ENCODE measurements at regions not wholly inside any gene's neighbourhood (a gene's known extent, or its start where the extent isn't known, plus 50 kb on each side); places are given as distances from the start of the nearest gene placed in this dataset.

DNA sequence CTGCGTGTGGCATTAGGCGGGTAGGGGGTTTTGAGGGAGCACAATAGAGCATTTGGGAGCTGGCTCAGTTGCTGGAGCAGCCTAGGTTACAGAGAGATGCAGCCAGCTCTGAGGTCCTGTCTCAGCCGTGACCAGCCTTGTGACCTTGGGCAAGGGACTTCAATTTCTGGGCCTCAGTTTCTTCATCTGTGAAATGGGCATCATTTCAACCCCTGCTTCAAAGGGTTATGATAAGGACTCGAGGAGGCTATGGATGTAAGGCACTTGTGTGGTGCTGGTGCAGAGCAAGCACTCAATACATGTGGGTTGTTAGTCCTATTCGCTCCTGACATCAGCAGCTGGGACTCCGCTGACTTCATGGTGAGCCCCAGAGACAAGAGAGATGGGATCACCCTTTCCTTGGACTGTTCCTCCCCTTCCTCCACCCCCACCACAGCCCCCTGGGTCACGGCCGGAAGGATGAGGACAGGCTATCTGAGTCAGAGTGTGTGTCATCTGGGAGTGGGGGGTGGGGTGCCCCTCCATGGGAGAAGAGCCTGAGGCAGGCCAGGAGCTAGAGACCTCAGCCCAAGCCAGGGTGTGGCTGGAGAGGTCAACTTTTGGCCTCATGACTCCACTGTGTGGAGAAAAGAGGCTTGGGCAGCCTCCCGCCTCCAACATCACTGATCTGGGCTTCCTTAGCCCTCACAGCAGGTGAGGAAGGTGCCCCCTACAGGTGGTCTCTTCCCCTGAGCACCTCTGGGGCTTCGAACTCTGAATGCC is 71.4 kb upstream of the ZBTB40 start:
- no peaks in the 10 kb centered on the region for H3K27me3 ChIP-seq (ENCODE audit: control insufficient read depth, insufficient read depth, low read length)
- no peak overlapping the region for H3K4me3 ChIP-seq (ENCODE audit: low read depth, low read length)
- H3K36me3 ChIP-seq (ENCODE audit: control insufficient read depth, insufficient read depth, low read length): no peaks in the 10 kb centered on the region
- no peak for DNase-seq (ENCODE audit: low read depth in 4 of 6, low spot score in 6 of 6)
- H3K27ac ChIP-seq (ENCODE audit: low read depth, low read length): no peak overlapping the region
- H3K4me1 ChIP-seq (ENCODE audit: control insufficient read depth, insufficient read depth, low read length): no peaks in the 10 kb centered on the region
- WGBS (ENCODE audit: insufficient coverage): 87% methylated on average over 6 of the region's 10 CpGs
- H3K9me3 ChIP-seq (ENCODE audit: control insufficient read depth, insufficient read depth, low read length): no peaks in the 10 kb centered on the region

DNA sequence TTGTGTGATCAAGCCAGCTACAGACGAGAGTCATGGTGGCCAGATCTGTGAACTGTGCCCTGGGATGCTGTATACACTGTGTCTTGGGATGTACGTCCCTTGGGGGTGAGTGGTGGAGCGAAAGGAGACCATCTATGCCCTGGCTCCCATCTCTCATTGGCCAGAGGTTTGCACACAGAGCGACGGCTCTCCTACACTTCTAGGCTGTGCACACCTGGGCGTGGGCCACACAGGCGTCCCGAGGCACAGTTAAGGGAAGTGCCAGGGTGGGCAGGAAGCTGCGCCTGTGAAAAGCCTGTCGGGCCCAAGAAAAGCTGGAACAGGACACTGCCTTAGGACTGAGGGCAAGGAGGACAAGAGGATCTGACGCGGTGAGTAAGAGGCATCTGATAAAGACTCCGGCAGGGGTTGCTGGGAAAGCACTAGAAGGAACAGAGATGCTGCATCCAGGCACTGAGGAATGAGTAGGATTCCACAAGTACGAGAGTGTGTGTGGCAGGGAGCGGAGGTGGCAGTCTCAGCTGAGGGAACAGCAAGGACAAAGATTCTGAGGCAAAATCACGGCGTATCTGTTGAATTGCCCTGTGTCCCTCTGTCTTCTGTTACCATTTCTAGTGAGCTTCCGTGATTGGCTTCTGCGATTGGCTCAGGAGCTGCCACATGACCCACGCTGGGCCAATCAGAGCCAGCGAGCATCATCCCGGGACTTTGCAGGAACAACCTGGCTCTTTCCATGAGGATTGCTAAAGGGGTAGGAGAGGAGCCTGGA is 67.9 kb upstream of the ZBTB40 start:
- no peaks in the 10 kb centered on the region for H3K9me3 ChIP-seq (ENCODE audit: control insufficient read depth, insufficient read depth, low read length)
- H3K4me3 ChIP-seq (ENCODE audit: low read depth, low read length): no peak overlapping the region
- no peak overlapping the region for H3K27ac ChIP-seq (ENCODE audit: low read depth, low read length)
- no peaks in the 10 kb centered on the region for H3K36me3 ChIP-seq (ENCODE audit: control insufficient read depth, insufficient read depth, low read length)
- H3K4me1 ChIP-seq (ENCODE audit: control insufficient read depth, insufficient read depth, low read length): no peaks in the 10 kb centered on the region
- WGBS (ENCODE audit: insufficient coverage): 92% methylated on average over 22 of the region's 22 CpGs
- DNase-seq (ENCODE audit: low read depth in 4 of 6, low spot score in 6 of 6): no peak
- no peaks in the 10 kb centered on the region for H3K27me3 ChIP-seq (ENCODE audit: control insufficient read depth, insufficient read depth, low read length)

DNA sequence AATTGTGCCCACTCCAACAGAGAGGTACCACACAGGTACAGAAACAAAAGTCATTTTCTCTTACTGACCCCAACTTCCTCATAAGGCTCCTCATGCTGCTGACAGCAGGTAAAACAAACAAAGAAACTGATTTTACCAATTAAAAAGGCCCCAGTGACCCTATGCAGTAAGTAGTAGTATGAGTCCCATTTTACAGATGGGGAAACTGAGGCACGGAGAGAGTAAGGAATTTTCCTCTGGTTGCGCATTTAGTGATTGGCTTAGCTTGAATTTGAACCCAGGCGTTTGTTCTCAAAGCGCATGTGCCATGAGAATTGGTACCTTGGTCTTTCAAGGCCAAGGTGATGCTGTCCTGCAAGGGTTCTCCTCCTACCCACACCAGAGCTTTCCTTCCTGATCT is 66.1 kb upstream of the ZBTB40 start:
- 71% methylated on average over 4 of the region's 4 CpGs for WGBS (ENCODE audit: insufficient coverage)
- H3K4me3 ChIP-seq (ENCODE audit: low read depth, low read length): no peak overlapping the region

DNA sequence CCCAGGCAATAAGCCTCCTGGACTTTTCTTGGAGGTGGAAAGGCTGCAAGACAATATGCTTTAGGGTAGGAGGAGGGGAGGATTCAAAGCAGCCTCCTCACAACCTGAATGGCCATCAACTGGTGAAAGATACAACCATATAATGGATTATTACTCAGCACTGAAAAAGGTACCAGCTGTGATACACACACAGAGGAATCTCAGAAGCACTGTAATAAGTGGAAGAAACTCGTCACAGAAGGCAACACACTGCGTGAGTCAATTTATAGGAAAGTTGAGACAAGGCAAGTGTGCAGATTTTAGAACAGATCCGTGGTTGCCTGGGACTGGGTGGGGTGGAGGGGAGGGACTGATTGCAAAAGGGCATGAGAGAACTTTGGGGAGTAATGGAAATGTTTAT is 64.9 kb upstream of the ZBTB40 start:
- Histone ChIP-seq H3K27me3 (ENCODE audit: control insufficient read depth, insufficient read depth, low read length) (no peaks in the 10 kb centered on the region), H3K27ac (ENCODE audit: low read depth, low read length) (no peak overlapping the region), H3K36me3 (ENCODE audit: control insufficient read depth, insufficient read depth, low read length) (no peaks in the 10 kb centered on the region), H3K9me3 (ENCODE audit: control insufficient read depth, insufficient read depth, low read length) (no peaks in the 10 kb centered on the region), H3K4me1 (ENCODE audit: control insufficient read depth, insufficient read depth, low read length) (peaks cover 9% of the 10 kb centered on the region), H3K4me3 (ENCODE audit: low read depth, low read length) (no peak overlapping the region)
- no peak for DNase-seq (ENCODE audit: low read depth in 4 of 6, low spot score in 6 of 6)
- WGBS (ENCODE audit: insufficient coverage): 88% methylated on average over 3 of the region's 3 CpGs

More for the DNA sequence above, 66.1 kb upstream of the ZBTB40 start:
- no peak for DNase-seq (ENCODE audit: low read depth in 4 of 6, low spot score in 6 of 6)
- H3K36me3 ChIP-seq (ENCODE audit: control insufficient read depth, insufficient read depth, low read length): no peaks in the 10 kb centered on the region
- peaks cover 4% of the 10 kb centered on the region for H3K4me1 ChIP-seq (ENCODE audit: control insufficient read depth, insufficient read depth, low read length)
- no peaks in the 10 kb centered on the region for H3K27me3 ChIP-seq (ENCODE audit: control insufficient read depth, insufficient read depth, low read length)
- H3K27ac ChIP-seq (ENCODE audit: low read depth, low read length): no peak overlapping the region
- H3K9me3 ChIP-seq (ENCODE audit: control insufficient read depth, insufficient read depth, low read length): no peaks in the 10 kb centered on the region

DNA sequence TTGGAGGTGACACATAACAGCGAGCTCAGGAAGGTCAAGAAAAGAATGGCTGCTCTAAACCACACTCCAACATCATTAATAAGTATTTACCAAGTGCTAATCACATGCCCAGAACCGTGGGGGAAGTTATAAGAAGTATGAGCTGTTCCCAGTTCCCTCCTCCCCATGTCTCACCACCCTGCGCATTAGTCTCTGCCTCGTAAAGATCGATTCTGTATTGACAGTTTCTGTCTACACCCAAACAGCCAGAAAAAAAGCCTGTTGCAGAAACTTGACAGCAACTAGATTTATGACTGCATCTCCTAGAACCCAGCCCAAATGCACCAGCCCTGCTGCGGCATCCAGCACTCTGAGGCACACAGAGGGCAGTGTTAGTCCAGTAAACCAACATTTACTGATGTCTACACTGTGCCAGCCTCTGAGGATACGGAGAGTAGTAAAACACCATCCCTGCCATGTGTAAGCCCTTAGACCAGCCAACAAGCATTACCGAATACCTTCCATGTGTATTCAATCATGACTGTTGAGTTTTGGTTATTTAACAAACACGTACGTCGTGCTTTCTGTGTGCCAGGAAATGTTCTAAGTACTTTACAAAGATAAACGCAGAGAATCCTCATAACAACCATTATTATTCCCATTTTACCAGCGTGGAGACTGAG is 63.6 kb upstream of the ZBTB40 start:
- no peaks in the 10 kb centered on the region for H3K27me3 ChIP-seq (ENCODE audit: control insufficient read depth, insufficient read depth, low read length)
- H3K36me3 ChIP-seq (ENCODE audit: control insufficient read depth, insufficient read depth, low read length): no peaks in the 10 kb centered on the region
- no peaks in the 10 kb centered on the region for H3K9me3 ChIP-seq (ENCODE audit: control insufficient read depth, insufficient read depth, low read length)
- H3K4me1 ChIP-seq (ENCODE audit: control insufficient read depth, insufficient read depth, low read length): peaks cover 9% of the 10 kb centered on the region
- 65% methylated on average over 6 of the region's 13 CpGs for WGBS (ENCODE audit: insufficient coverage)
- DNase-seq (ENCODE audit: low read depth in 4 of 6, low spot score in 6 of 6): no peak
- H3K4me3 ChIP-seq (ENCODE audit: low read depth, low read length): no peak overlapping the region
- H3K27ac ChIP-seq (ENCODE audit: low read depth, low read length): no peak overlapping the region

DNA sequence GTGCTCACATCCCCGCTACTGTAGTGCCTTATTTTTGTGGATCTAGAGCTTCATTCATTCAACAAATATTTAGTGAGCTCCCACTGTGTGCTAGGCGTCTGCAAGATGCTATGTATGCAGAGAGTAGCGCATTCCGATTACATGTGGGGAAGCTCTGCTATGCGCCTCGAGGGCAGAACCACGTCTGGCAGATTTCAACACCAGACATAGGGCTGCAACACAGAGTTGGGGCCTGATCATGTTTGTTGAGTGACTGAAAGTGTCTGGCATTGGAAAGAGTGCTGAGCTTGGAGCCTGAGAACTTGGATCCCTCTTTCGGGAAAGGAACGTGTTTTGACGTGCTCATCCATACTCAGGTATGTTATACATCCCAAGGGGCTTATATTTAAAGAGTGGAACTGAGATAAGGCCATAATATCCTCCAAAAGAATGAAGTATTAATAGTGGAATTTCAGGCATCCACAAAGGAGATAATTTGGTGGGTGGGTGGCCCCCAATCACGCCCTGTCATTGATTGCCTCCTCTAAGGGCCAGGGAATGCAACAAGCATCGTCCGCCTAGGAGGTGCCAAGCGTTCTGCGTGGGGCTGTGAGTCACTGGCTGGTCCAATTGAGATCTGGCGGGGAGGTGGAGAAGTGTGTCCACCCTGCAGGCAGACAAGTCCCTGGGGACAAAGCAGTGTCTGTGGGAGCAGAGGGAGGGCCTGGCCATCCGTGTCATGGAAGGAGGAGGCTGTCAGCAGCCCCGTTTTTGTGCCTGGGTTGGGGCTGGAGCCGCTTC is 62.8 kb upstream of the ZBTB40 start:
- Histone ChIP-seq H3K27ac (ENCODE audit: low read depth, low read length) (no peak overlapping the region), H3K27me3 (ENCODE audit: control insufficient read depth, insufficient read depth, low read length) (no peaks in the 10 kb centered on the region), H3K4me1 (ENCODE audit: control insufficient read depth, insufficient read depth, low read length) (peaks cover 9% of the 10 kb centered on the region), H3K9me3 (ENCODE audit: control insufficient read depth, insufficient read depth, low read length) (no peaks in the 10 kb centered on the region), H3K36me3 (ENCODE audit: control insufficient read depth, insufficient read depth, low read length) (no peaks in the 10 kb centered on the region), H3K4me3 (ENCODE audit: low read depth, low read length) (no peak overlapping the region)
- 76% methylated on average over 16 of the region's 19 CpGs for WGBS (ENCODE audit: insufficient coverage)
- no peak for DNase-seq (ENCODE audit: low read depth in 4 of 6, low spot score in 6 of 6)

DNA sequence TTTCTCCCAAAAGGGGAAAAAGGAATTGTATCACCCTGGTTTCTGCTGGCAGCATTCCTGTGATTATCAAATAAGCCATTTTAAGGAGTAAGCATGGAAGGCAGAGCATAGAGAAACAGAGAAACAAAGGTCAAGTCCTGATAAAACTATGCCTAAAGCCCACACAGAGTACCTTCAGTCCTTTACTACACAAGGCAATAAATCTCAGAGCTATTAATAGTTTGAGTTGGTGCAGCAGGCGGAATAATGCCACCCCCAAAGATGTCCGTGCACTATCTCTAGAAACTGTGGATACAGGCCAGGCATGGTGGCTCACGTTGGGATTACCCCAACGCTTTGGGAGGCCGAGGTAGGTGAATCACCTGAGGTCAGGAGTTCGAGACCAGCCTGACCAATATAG is 58.1 kb upstream of the ZBTB40 start:
- WGBS (ENCODE audit: insufficient coverage): 81% methylated on average over 4 of the region's 6 CpGs
- Histone ChIP-seq H3K4me1 (ENCODE audit: control insufficient read depth, insufficient read depth, low read length) (peaks cover 9% of the 10 kb centered on the region), H3K36me3 (ENCODE audit: control insufficient read depth, insufficient read depth, low read length) (no peaks in the 10 kb centered on the region), H3K27ac (ENCODE audit: low read depth, low read length) (no peak overlapping the region), H3K4me3 (ENCODE audit: low read depth, low read length) (no peak overlapping the region), H3K9me3 (ENCODE audit: control insufficient read depth, insufficient read depth, low read length) (no peaks in the 10 kb centered on the region), H3K27me3 (ENCODE audit: control insufficient read depth, insufficient read depth, low read length) (no peaks in the 10 kb centered on the region)
- DNase-seq (ENCODE audit: low read depth in 4 of 6, low spot score in 6 of 6): no peak

DNA sequence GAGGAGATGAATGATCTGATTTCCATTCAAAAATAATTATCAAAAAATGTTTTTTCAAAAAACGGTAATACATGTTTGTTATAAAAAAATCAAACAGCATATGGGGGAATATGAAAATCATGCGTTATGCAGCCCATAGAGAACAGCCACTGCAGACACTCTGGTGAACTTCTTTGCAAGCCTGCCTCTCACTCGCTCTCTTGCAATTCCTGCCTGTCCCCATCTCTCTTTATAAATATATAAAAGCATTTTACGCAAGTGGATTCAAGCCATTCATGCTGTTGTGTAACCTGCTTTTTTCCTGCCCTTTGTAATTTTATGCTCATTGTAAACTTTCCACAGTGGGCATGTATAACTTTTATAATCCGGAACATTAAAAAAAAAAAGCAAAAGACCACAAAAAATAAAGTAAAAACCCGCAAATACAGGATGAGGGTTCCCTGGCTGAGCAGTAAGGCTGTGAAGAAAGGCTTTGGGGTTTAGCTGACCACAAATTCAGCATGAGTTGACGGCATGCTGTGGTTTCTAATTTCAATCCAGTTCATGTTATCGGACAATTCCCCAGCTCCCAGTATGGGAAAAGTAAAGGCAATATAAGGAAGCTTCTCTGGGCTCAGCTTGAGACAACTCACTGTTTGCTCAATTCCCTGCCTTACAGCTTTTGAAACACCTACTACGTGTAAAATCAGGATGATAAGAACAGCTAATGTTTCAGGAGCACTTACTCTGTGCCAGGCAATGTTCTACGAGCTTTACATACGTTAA is 52.8 kb upstream of the ZBTB40 start:
- Histone ChIP-seq H3K4me3 (ENCODE audit: low read depth, low read length) (no peak overlapping the region), H3K27me3 (ENCODE audit: control insufficient read depth, insufficient read depth, low read length) (no peaks in the 10 kb centered on the region), H3K4me1 (ENCODE audit: control insufficient read depth, insufficient read depth, low read length) (peaks cover 4% of the 10 kb centered on the region), H3K9me3 (ENCODE audit: control insufficient read depth, insufficient read depth, low read length) (no peaks in the 10 kb centered on the region), H3K27ac (ENCODE audit: low read depth, low read length) (no peak overlapping the region), H3K36me3 (ENCODE audit: control insufficient read depth, insufficient read depth, low read length) (no peaks in the 10 kb centered on the region)
- 65% methylated on average over 5 of the region's 11 CpGs for WGBS (ENCODE audit: insufficient coverage)
- no peak for DNase-seq (ENCODE audit: low read depth in 4 of 6, low spot score in 6 of 6)
